ENCODE measurements at regions not wholly inside any gene's neighbourhood (a gene's known extent, or its start where the extent isn't known, plus 50 kb on each side); places are given as distances from the start of the nearest gene placed in this dataset.
A peak's percentile ranks its signal among the peaks of the same experiment; 100 is the strongest.

GRCh38 chr1:212531267-212531666 is 77.3 kb upstream of the ATF3 start:
- peaks cover 3 to 35% (median 18%) of the 10 kb centered on the region in 5 donors for H3K27me3 Mint-ChIP-seq
- peaks cover 0 to 4% (median 0%) of the 10 kb centered on the region in 3 donors for H3K36me3 Mint-ChIP-seq
- ATAC-seq (no peak), DNase-seq (no peak)
- no peaks in the 10 kb centered on the region for H3K4me1 Mint-ChIP-seq
- no peak overlapping the region for H3K27ac Mint-ChIP-seq
- POLR2A ChIA-PET = no interaction called here
- peaks cover 0 to 4% (median 0%) of the 10 kb centered on the region in 9 donors for H3K9me3 Mint-ChIP-seq
- no peak overlapping the region for H3K4me3 Mint-ChIP-seq

- Mint-ChIP-seq H3K27me3 (peaks cover 3 to 35% (median 18%) of the 10 kb centered on the region in 5 donors), H3K4me1 (no peaks in the 10 kb centered on the region), H3K9me3 (peaks cover 0 to 4% (median 0%) of the 10 kb centered on the region in 9 donors), H3K4me3 (no peak overlapping the region), H3K36me3 (peaks cover 0 to 4% (median 0%) of the 10 kb centered on the region in 3 donors), H3K27ac (no peak overlapping the region)
- no peak for ATAC-seq
- POLR2A ChIA-PET = no interaction called here
- DNase-seq = no peak
These were observed 76.8 kb upstream of the ATF3 start for GRCh38 chr1:212531796-212532195.

DNA sequence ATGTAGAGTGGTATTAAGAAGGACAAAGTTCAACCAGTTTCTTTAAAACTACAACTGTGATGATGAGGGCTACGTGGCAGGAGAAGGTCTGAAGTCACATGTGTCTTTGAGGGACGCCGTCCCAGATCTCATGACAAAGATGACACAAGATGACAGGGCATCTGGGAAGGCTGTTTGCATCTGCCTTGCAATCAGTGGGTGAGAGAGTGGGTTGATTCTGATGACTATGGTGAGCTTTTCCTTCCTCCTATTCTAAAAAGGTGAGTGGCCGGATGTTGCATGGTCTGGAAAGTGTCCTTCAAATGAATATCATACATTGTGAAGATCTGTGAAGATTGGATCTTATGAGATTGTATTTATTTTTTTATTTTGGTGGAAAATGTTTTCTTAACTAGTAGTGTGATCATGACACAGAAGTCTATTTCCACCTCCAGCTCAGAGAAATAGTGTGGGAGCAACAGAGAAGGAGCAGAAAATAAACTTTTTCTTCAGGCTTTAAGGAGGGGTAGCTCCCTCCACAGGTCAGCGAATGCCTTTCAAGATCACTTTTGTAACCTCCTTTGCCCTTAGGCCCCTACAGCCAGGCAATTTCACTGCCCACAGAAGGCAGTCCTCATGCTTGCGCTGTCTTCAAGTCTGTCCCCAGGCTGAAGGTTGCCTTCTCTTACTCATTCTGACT is 76.0 kb upstream of the ATF3 start:
- Mint-ChIP-seq H3K36me3 (peaks cover 0 to 5% (median under 1%) of the 10 kb centered on the region in 3 donors), H3K4me1 (no peaks in the 10 kb centered on the region), H3K27me3 (peaks cover 3 to 35% (median 18%) of the 10 kb centered on the region in 5 donors), H3K4me3 (no peak overlapping the region), H3K27ac (peak overlapping the region in 1 of 10 donors; percentile 9), H3K9me3 (peaks cover 0 to 6% (median 0%) of the 10 kb centered on the region in 9 donors)
- DNase-seq (no peak), ATAC-seq (no peak)
- POLR2A ChIA-PET = no interaction called here

- ATAC-seq (no peak), DNase-seq (no peak)
- Mint-ChIP-seq H3K36me3 (peaks cover 0 to 8% (median 3%) of the 10 kb centered on the region in 3 donors), H3K9me3 (peaks cover 0 to 9% (median 0%) of the 10 kb centered on the region in 9 donors), H3K4me3 (no peak overlapping the region), H3K27me3 (peaks cover 3 to 35% (median 18%) of the 10 kb centered on the region in 5 donors), H3K27ac (no peak overlapping the region), H3K4me1 (no peaks in the 10 kb centered on the region)
- POLR2A ChIA-PET = no interaction called here
These were observed 75.4 kb upstream of the ATF3 start for GRCh38 chr1:212533148-212533517.

DNA sequence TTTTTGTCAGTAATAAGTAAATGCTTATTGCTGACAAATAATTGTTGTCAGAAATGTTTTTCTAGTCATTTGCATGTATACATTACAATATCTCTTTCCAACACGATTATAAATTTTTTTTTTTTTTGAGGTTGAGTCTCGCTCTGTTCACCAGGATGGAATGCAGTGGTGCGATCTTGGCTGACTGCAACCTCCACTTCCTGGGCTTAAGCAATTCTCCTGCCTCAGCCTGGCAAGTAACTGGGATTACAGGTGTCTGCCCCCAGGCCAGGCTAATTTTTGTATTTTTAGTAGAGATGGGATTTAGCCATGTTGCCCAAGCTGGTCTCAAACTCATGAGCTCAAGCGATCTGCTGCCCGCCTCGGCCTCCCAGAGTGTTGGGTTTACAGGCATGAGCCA is 72.0 kb upstream of the ATF3 start:
- DNase-seq (no peak), ATAC-seq (no peak)
- H3K4me3 Mint-ChIP-seq = no peak overlapping the region
- POLR2A ChIA-PET = no interaction called here
- no peaks in the 10 kb centered on the region for H3K4me1 Mint-ChIP-seq
- H3K9me3 Mint-ChIP-seq = peaks cover 0 to 9% (median 0%) of the 10 kb centered on the region in 9 donors
- H3K27me3 Mint-ChIP-seq = peaks cover 4 to 24% (median 12%) of the 10 kb centered on the region in 5 donors
- no peak overlapping the region for H3K27ac Mint-ChIP-seq
- H3K36me3 Mint-ChIP-seq = peaks cover 0 to 8% (median 3%) of the 10 kb centered on the region in 3 donors

DNA sequence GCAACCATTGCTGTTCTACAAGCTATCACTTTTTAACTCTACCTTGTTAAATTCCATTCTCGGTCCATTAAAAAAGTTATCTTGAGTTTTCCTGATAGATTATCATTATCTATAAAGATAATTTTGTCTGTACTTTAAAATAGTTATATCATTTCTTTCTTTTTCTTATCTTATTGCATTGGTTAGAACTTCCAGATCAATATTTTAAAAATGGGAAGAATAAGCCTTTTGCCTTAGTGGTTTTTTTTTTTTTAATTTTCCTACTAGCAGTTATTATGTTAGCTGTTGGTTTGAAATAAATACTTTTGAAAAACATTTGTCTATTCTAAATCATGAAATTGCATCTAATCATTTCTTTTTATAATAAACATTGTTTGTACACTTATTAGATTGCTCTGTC is 71.0 kb upstream of the ATF3 start:
- H3K4me3 Mint-ChIP-seq = no peak overlapping the region
- H3K9me3 Mint-ChIP-seq = peaks cover 0 to 9% (median 0%) of the 10 kb centered on the region in 9 donors
- POLR2A ChIA-PET = no interaction called here
- H3K27me3 Mint-ChIP-seq = peaks cover 4 to 24% (median 7%) of the 10 kb centered on the region in 5 donors
- DNase-seq = no peak
- no peak for ATAC-seq
- H3K4me1 Mint-ChIP-seq = peaks cover 0 to 1% (median 0%) of the 10 kb centered on the region in 4 donors
- H3K27ac Mint-ChIP-seq = no peak overlapping the region
- peaks cover 0 to 8% (median 3%) of the 10 kb centered on the region in 3 donors for H3K36me3 Mint-ChIP-seq

GRCh38 chr1:212539737-212540430 is 68.7 kb upstream of the ATF3 start:
- Mint-ChIP-seq H3K4me1 (peaks cover 0 to 7% (median 0%) of the 10 kb centered on the region in 4 donors), H3K27me3 (peaks cover 3 to 11% (median 8%) of the 10 kb centered on the region in 5 donors), H3K36me3 (peaks cover 0 to 8% (median 3%) of the 10 kb centered on the region in 3 donors), H3K9me3 (peaks cover 0 to 9% (median 0%) of the 10 kb centered on the region in 9 donors), H3K27ac (no peak overlapping the region), H3K4me3 (no peak overlapping the region)
- no peak for ATAC-seq
- POLR2A ChIA-PET = interaction anchor here (0.5 kb wide), 1 partner anchor 174 kb away, joined by 6 read pairs; no protein-coding TSS in a partner anchor
- no peak for DNase-seq

- POLR2A ChIA-PET = no interaction called here
- ATAC-seq = no peak
These were observed 65.8 kb upstream of the ATF3 start for GRCh38 chr1:212542761-212543187.

GRCh38 chr1:212544110-212544509 is 64.5 kb upstream of the ATF3 start:
- DNase-seq = no peak
- H3K4me3 Mint-ChIP-seq = no peak overlapping the region
- H3K36me3 Mint-ChIP-seq = no peaks in the 10 kb centered on the region
- H3K27me3 Mint-ChIP-seq = peaks cover 4 to 17% (median 6%) of the 10 kb centered on the region in 5 donors
- peaks cover 0 to 7% (median 0%) of the 10 kb centered on the region in 4 donors for H3K4me1 Mint-ChIP-seq
- no peak overlapping the region for H3K27ac Mint-ChIP-seq
- ATAC-seq = no peak
- POLR2A ChIA-PET = no interaction called here
- H3K9me3 Mint-ChIP-seq = no peaks in the 10 kb centered on the region

More at GRCh38 chr1:212542761-212543187, 65.8 kb upstream of the ATF3 start:
- no peak overlapping the region for H3K27ac Mint-ChIP-seq
- DNase-seq = no peak
- peaks cover 0 to 7% (median 0%) of the 10 kb centered on the region in 4 donors for H3K4me1 Mint-ChIP-seq
- peaks cover 0 to 2% (median under 1%) of the 10 kb centered on the region in 3 donors for H3K36me3 Mint-ChIP-seq
- H3K27me3 Mint-ChIP-seq = peaks cover 0 to 10% (median 4%) of the 10 kb centered on the region in 5 donors
- peaks cover 0 to 1% (median 0%) of the 10 kb centered on the region in 9 donors for H3K9me3 Mint-ChIP-seq
- no peak overlapping the region for H3K4me3 Mint-ChIP-seq

DNA sequence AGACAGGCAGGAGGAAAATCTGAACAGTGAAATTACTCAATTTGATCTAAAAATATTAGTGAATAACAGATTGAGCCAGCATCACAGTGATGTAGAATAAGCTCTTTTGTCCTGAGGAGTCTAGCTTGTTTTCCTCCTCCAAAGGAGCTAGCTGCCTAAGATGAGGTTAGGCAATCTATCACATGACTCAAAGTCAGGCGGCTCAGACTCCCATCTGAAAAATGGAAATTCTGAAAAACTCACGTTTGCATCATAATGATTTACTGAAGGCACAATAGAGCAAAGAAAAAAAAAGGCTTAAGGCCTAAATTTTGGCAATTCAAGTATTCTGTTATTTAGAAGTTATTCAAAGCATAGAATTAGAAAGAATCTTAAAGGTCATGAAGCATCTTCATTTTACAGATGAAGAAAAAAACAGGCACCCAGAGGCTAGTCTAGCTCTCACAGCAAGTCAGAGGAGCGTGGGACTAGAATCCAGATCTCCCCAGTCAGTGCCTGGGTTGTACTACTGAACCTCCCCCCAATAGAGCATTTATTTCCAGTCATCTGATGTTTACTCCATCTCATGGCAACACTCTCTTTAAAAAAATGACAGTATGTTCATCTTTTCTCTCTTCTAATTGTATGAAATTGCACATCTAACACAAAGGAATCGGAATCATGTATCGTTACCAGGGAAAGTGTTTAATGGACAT is 62.5 kb upstream of the ATF3 start:
- no peaks in the 10 kb centered on the region for H3K36me3 Mint-ChIP-seq
- ATAC-seq = no peak
- H3K4me1 Mint-ChIP-seq = peaks cover 0 to 7% (median 0%) of the 10 kb centered on the region in 4 donors
- DNase-seq = no peak
- no peaks in the 10 kb centered on the region for H3K9me3 Mint-ChIP-seq
- POLR2A ChIA-PET = no interaction called here
- no peak overlapping the region for H3K27ac Mint-ChIP-seq
- H3K27me3 Mint-ChIP-seq = peaks cover 4 to 21% (median 8%) of the 10 kb centered on the region in 5 donors
- no peak overlapping the region for H3K4me3 Mint-ChIP-seq

- Mint-ChIP-seq H3K27me3 (peaks cover 3 to 37% (median 11%) of the 10 kb centered on the region in 5 donors), H3K27ac (no peak overlapping the region), H3K4me3 (no peak overlapping the region), H3K9me3 (no peaks in the 10 kb centered on the region), H3K36me3 (no peaks in the 10 kb centered on the region), H3K4me1 (no peaks in the 10 kb centered on the region)
- no peak for ATAC-seq
- POLR2A ChIA-PET = no interaction called here
- DNase-seq = no peak
These were observed 59.0 kb upstream of the ATF3 start for GRCh38 chr1:212549503-212550017.

- peaks cover 3 to 29% (median 8%) of the 10 kb centered on the region in 5 donors for H3K27me3 Mint-ChIP-seq
- H3K9me3 Mint-ChIP-seq = peaks cover 0 to 2% (median 0%) of the 10 kb centered on the region in 9 donors
- no peak for DNase-seq
- H3K27ac Mint-ChIP-seq = no peak overlapping the region
- ATAC-seq = no peak
- H3K4me1 Mint-ChIP-seq = no peaks in the 10 kb centered on the region
- peak overlapping the region in 1 of 10 donors; percentile 27 for H3K4me3 Mint-ChIP-seq
- POLR2A ChIA-PET = no interaction called here
- H3K36me3 Mint-ChIP-seq = no peaks in the 10 kb centered on the region
These were observed 56.6 kb upstream of the ATF3 start for GRCh38 chr1:212551929-212552328.

All from naive thymus-derived CD8-positive, alpha-beta T cell (primary cell).